Common myeloid progenitor, CD34-positive (primary cell): ENCODE measurements at regions not wholly inside any gene's neighbourhood (a gene's known extent, or its start where the extent isn't known, plus 50 kb on each side); places are given as distances from the start of the nearest gene placed in this dataset.

Source experiments
- CTCF ChIA-PET: fragments of 350-600 bp; sonication (Branson Sonifier 250); formaldehyde crosslinking; loops from one replicate; lab custom pipeline; 2021; ENCODE audit warnings: antibody characterized with exemption; lab: Charles Lee
- POLR2A ChIA-PET: fragments of 350-600 bp; sonication (Branson Sonifier 250); formaldehyde crosslinking; loops from one replicate; lab custom pipeline; 2021; ENCODE audit warnings: antibody characterized with exemption; lab: Charles Lee
- DNase-seq, 3 donors: peaks; one replicate each; pipeline versions ENCODE4 v3.0.0 to v3.0.0-alpha.2; 2013
- H3K27ac ChIP-seq, 2 experiments: 1 replicate in 1 of 2; 2 replicates in 1 of 2; pipeline ENCODE4 v1.7.0; 2013; ENCODE audit warnings: inconsistent platforms in 2 of 2, low read length in 2 of 2, mild to moderate bottlenecking in 2 of 2, low read depth in 1 of 2, moderate library complexity in 1 of 2; ENCODE audit not compliant: severe bottlenecking in 2 of 2, insufficient read depth in 1 of 2, poor library complexity in 1 of 2
- H3K27me3 ChIP-seq, 5 experiments: replicated peaks in 2 of 5; 1 replicate in 3 of 5; 2 replicates in 2 of 5; pipeline versions ENCODE4 v1.6.1 to v1.7.0; 2013; ENCODE audit warnings: low read length in 4 of 5, mild to moderate bottlenecking in 2 of 5, moderate library complexity in 2 of 5, inconsistent platforms in 1 of 5; ENCODE audit not compliant: insufficient read depth in 5 of 5, control insufficient read depth in 4 of 5
- H3K36me3 ChIP-seq, 4 experiments: 1 replicate in 2 of 4; 2 replicates in 2 of 4; pipeline versions ENCODE4 v1.6.1 to v1.7.0; 2013; ENCODE audit warnings: low read length in 3 of 4, control low read depth in 1 of 4, mild to moderate bottlenecking in 1 of 4; ENCODE audit not compliant: control insufficient read depth in 4 of 4, insufficient read depth in 4 of 4
- H3K4me1 ChIP-seq, 4 experiments: 1 replicate in 3 of 4; 2 replicates in 1 of 4; pipeline versions ENCODE4 v1.6.1 to v1.7.1; 2013; ENCODE audit warnings: low read length in 3 of 4, mild to moderate bottlenecking in 3 of 4, control low read depth in 1 of 4, inconsistent platforms in 1 of 4, moderate library complexity in 1 of 4; ENCODE audit not compliant: control insufficient read depth in 4 of 4, insufficient read depth in 4 of 4; ENCODE audit errors: control extremely low read depth in 1 of 4
- H3K4me3 ChIP-seq, 7 experiments: 1 replicate in 4 of 7; 2 replicates in 3 of 7; pipeline versions ENCODE4 v1.5.1 to v1.7.0; 2013; ENCODE audit warnings: mild to moderate bottlenecking in 7 of 7, low read length in 6 of 7, moderate library complexity in 6 of 7, inconsistent platforms in 2 of 7, low read depth in 2 of 7, control low read depth in 1 of 7; ENCODE audit not compliant: insufficient read depth in 4 of 7, control insufficient read depth in 1 of 7; ENCODE audit errors: extremely low read depth in 1 of 7
- H3K9me3 ChIP-seq, 5 experiments: 1 replicate in 4 of 5; 2 replicates in 1 of 5; pipeline versions ENCODE4 v1.6.1 to v1.7.1; 2013; ENCODE audit warnings: low read length in 4 of 5, mild to moderate bottlenecking in 2 of 5, inconsistent platforms in 1 of 5, low read depth in 1 of 5, moderate library complexity in 1 of 5; ENCODE audit not compliant: control insufficient read depth in 4 of 5, insufficient read depth in 2 of 5; ENCODE audit errors: control extremely low read depth in 1 of 5
- WGBS: methylation state at CpG from one replicate; pipeline ENCODE4 v1.1.5; 2013; ENCODE audit not compliant: insufficient coverage; 5-methylcytosine and 5-hydroxymethylcytosine counted together

DNA sequence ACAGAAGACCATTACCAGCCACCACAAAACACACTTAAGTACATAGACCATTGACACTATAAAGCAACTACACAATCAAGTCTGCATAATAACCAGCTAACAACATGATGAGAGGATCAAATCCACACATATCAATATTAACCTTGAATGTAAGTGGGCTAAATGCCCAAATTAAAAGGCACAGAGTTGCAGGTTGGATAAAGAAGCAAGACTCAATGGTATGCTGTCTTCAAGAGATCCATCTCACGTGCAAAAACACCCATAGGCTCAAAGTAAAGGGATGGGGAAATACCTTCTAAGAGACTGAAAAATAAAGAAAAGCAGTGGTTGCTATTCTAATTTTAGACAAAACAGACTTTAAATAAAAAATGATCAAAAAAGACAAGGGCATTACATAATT, 113.6 kb upstream of the CD180 start:
- no peak overlapping the region for H3K4me3 ChIP-seq
- peaks cover 0 to 9% (median 7%) of the 10 kb centered on the region in 4 experiments for H3K4me1 ChIP-seq
- H3K36me3 ChIP-seq: no peaks in the 10 kb centered on the region
- POLR2A ChIA-PET: interaction anchor here (0.5 kb wide), 1 partner anchor 884 kb away, joined by 4 read pairs; no protein-coding TSS in a partner anchor
- CTCF ChIA-PET: no interaction called here
- H3K9me3 ChIP-seq: peaks cover 0 to 9% (median 0%) of the 10 kb centered on the region in 5 experiments
- no peak overlapping the region for H3K27ac ChIP-seq
- no peak for DNase-seq
- WGBS: no CpG with 5 or more reads among the region's 1 CpG
- no peaks in the 10 kb centered on the region for H3K27me3 ChIP-seq

DNA sequence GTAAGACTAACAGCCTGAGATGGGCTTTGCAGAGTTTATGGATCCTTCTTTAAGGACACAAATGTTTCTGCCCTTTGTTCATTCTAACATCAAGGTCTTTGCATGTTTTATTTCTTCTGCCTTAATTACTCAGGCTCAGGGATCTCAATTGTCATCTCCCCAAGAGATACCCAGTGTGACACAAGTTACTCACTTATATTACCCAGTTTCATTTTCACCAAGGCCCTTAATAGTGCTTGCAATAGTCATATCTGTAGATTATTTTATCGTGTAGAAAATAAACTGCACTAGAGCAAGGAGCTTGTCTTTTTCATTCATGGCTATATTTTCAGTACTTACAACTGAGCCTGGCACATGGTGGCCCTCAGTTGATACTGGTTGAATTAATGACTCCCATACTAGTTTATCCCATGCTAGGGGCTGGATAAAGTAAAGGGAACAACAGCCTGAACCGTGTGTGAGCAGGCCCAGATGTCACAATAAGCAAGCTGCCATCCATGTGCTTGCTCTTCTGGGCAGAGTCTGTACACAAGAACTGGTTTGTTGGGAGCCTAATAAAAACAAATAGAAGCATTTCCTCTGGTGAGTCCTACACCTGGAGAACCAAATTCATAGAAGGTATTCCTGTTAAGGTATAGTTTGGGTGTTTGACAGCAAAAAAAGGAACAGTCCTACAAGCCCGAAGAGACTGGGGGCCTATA, 112.5 kb upstream of the CD180 start:
- POLR2A ChIA-PET: no interaction called here

DNA sequence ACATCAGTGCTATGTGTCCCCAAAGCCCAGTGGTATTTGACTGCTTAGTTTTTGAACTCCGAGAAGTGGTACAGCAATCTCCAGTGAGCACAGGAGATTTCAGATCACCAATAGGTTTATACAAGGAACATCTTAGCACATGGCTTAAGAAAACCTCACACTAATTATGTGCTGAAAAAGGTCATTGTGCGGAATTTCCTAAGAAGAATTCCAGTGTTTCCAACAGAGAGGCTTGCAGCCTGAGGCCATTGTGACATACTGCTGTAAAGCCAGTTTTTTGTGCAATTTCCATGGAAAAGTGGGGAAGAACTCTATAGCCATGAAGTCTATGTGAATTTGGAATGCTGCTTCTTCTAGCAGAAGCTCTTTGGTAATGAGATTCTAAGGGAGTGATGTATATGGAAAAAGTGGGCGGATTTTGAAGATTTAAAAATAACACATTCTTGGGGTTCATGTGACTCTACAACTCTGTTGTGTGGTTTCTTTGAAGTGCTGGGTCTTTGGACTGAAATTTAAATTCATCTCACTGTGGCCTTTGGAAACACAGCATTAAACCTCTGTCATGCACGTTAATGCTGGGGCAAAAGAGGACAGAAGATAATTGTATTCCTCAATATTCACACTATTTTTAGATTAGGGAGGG, 110.5 kb upstream of the CD180 start:
- Histone ChIP-seq H3K27me3 (no peaks in the 10 kb centered on the region), H3K9me3 (peaks cover 0 to 5% (median 0%) of the 10 kb centered on the region in 5 experiments), H3K4me3 (no peak overlapping the region), H3K4me1 (peaks cover 0 to 9% (median 7%) of the 10 kb centered on the region in 4 experiments), H3K27ac (no peak overlapping the region), H3K36me3 (no peaks in the 10 kb centered on the region)
- WGBS: 100% methylated on average over 2 of the region's 4 CpGs
- CTCF ChIA-PET: interaction anchor here (1.2 kb wide), 1 partner anchor 44 kb away, joined by 3 read pairs; no protein-coding TSS in a partner anchor
- DNase-seq: no peak
- POLR2A ChIA-PET: interaction anchor here (0.5 kb wide), 1 partner anchor 411 kb away, joined by 3 read pairs; no protein-coding TSS in a partner anchor

More for the DNA sequence above, 112.5 kb upstream of the CD180 start:
- Histone ChIP-seq H3K9me3 (peaks cover 0 to 7% (median 0%) of the 10 kb centered on the region in 5 experiments), H3K36me3 (no peaks in the 10 kb centered on the region), H3K27ac (no peak overlapping the region), H3K27me3 (no peaks in the 10 kb centered on the region), H3K4me1 (peaks cover 0 to 9% (median 7%) of the 10 kb centered on the region in 4 experiments), H3K4me3 (no peak overlapping the region)
- CTCF ChIA-PET: interaction anchor here (0.7 kb wide), 1 partner anchor 63 kb away, joined by 3 read pairs; no protein-coding TSS in a partner anchor
- WGBS: 100% methylated on average over 1 of the region's 3 CpGs
- no peak for DNase-seq

DNA sequence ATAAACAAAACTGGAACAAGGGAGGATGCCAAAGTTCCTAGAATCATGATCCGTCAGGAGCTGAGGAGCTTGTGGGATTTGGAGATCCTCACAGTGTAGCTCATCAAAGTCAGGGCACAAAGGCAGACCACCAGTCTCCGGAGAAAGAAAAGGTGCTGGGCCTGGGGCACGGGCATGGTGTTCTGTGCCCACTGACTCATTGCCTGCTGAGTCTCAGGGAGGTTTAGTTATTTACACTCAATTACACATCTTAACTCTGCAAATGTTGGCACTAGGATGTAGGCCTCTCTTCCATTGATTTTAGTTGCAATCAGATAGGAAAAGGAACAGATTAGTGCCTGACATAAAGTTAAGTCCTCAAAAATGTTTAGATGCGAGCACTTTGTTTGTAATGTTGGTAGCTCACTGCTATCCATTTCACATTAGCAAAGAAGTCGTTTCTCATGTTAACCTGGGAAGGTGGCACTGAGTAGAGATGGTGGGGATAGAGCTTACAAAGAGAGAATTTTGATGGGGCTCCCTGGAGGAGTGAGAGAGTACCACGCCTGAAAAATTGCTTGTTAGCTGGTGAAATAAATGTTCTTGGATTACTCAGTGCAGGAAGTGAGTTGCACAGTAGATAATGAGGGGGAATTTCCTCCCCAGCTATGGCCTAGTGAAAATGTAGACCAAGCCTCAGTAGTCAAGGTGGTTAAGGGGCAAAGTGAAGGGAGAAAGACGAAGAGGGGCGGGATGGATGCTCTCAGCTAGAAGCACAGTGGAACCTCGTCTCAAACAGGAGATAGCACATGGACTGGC, 109.5 kb upstream of the CD180 start:
- peaks cover 0 to 5% (median 0%) of the 10 kb centered on the region in 5 experiments for H3K9me3 ChIP-seq
- no peaks in the 10 kb centered on the region for H3K36me3 ChIP-seq
- H3K4me1 ChIP-seq: peaks cover 0 to 15% (median 11%) of the 10 kb centered on the region in 4 experiments
- H3K27me3 ChIP-seq: no peaks in the 10 kb centered on the region
- no peak overlapping the region for H3K4me3 ChIP-seq
- POLR2A ChIA-PET: no interaction called here
- H3K27ac ChIP-seq: no peak overlapping the region
- peak; percentile 16 to 56 (median 44) for DNase-seq
- WGBS: 41% methylated on average over 6 of the region's 9 CpGs
- CTCF ChIA-PET: interaction anchor here (1.2 kb wide), 1 partner anchor 45 kb away, joined by 3 read pairs; no protein-coding TSS in a partner anchor

DNA sequence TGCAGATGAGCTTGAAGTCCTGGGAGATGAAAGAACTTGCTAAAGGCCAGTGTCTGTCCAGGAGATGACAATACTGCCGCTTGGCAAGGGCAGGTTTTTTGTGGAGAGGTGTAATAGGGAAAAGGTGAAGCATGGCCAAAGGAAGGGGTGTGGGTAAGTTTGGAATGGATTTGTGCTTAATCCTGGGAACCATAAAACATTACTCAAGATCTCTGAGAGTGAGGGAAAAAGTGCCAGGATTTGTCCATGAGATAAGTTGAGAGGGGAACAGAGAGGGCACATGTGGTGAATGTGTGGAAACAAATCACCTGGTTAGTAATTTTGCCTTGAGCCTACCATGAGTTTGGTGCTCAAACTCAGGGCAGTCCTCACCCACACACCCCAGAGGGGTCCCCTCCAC, 108.8 kb upstream of the CD180 start:
- no peaks in the 10 kb centered on the region for H3K27me3 ChIP-seq
- no peaks in the 10 kb centered on the region for H3K36me3 ChIP-seq
- ChIA-PET CTCF (no interaction called here), POLR2A (no interaction called here)
- H3K4me1 ChIP-seq: peaks cover 0 to 18% (median 12%) of the 10 kb centered on the region in 4 experiments
- H3K27ac ChIP-seq: no peak overlapping the region
- no peak for DNase-seq
- peaks cover 0 to 5% (median 0%) of the 10 kb centered on the region in 5 experiments for H3K9me3 ChIP-seq
- WGBS: 100% methylated on average over 1 of the region's 1 CpG
- no peak overlapping the region for H3K4me3 ChIP-seq

DNA sequence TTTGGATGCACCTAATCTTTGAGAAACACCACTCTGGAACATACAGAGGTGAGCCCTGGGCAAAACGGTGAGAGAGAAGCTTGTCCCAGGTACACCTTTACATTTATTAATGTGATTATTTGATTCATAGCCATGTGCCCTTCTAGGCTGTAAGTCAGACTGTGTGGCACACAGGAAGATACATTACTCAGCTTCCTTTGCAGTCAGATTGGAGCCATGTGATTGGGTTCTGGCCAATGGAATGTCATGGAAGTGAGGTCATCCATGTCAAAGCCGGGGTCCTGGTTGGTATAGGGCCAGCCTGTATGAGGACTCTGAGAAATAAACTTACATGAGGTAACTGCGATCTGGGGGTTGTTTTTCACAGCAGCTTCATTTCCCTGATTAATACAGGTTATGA, 106.8 kb upstream of the CD180 start:
- ChIA-PET CTCF (interaction anchor here (1.0 kb wide), 1 partner anchor 955 kb away, joined by 3 read pairs; no protein-coding TSS in a partner anchor), POLR2A (no interaction called here)
- 100% methylated on average over 1 of the region's 3 CpGs for WGBS
- Histone ChIP-seq H3K36me3 (no peaks in the 10 kb centered on the region), H3K27me3 (no peaks in the 10 kb centered on the region), H3K4me1 (peaks cover 0 to 18% (median 12%) of the 10 kb centered on the region in 4 experiments), H3K4me3 (no peak overlapping the region), H3K27ac (no peak overlapping the region), H3K9me3 (no peaks in the 10 kb centered on the region)
- DNase-seq: no peak
